ENCODE measurements at regions not wholly inside any gene's neighbourhood (a gene's known extent, or its start where the extent isn't known, plus 50 kb on each side); places are given as distances from the start of the nearest gene placed in this dataset.

DNA sequence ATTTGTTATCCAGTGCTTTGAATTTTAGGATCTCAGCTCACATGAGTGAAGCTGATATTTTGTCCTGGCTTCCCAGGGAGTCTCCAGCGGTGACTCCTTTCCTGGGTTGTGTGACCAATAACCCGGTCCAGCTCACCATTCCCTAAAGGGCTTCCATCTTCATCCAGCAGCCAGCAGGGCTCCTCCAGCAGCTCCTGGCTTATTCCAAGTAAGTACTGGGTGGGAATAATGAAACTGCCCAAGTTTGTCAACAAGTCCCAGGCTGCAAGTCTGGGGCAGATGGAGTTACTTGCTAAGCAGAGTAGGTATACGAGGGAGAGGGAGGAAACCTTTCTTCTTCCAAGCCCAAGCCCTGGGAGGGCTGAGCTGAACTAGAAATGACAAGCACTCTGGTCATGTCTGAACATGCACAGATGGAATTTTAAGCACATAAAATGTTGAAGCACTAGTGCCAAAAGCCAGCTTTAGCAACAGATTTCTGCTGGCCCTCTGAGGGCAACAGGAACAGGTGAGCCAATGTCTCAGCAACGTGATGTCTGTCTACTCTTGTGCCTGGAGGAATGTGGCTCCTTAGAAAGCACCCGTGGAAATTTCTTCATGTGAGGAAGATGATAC lies 153.7 kb upstream of the DAPK1 start:
- TF ChIP-seq SIN3A (IDR thresholded peaks at IDR 0.05; ENCODE audit: borderline replicate concordance, insufficient read depth, low read length) (no peak), POLR2AphosphoS5 (IDR thresholded peaks at IDR 0.05; ENCODE audit: low read depth, low read length) (no peak)
- TF ChIP-seq, protein P1, sequence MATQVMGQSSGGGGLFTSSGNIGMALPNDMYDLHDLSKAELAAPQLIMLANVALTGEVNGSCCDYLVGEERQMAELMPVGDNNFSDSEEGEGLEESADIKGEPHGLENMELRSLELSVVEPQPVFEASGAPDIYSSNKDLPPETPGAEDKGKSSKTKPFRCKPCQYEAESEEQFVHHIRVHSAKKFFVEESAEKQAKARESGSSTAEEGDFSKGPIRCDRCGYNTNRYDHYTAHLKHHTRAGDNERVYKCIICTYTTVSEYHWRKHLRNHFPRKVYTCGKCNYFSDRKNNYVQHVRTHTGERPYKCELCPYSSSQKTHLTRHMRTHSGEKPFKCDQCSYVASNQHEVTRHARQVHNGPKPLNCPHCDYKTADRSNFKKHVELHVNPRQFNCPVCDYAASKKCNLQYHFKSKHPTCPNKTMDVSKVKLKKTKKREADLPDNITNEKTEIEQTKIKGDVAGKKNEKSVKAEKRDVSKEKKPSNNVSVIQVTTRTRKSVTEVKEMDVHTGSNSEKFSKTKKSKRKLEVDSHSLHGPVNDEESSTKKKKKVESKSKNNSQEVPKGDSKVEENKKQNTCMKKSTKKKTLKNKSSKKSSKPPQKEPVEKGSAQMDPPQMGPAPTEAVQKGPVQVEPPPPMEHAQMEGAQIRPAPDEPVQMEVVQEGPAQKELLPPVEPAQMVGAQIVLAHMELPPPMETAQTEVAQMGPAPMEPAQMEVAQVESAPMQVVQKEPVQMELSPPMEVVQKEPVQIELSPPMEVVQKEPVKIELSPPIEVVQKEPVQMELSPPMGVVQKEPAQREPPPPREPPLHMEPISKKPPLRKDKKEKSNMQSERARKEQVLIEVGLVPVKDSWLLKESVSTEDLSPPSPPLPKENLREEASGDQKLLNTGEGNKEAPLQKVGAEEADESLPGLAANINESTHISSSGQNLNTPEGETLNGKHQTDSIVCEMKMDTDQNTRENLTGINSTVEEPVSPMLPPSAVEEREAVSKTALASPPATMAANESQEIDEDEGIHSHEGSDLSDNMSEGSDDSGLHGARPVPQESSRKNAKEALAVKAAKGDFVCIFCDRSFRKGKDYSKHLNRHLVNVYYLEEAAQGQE (IDR thresholded peaks at IDR 0.05; ENCODE audit: insufficient read depth in 1 of 2, low read depth in 2 of 2, low read length in 2 of 2), result no peak

All from PFSK-1 (cell line).